Neural progenitor cell (in vitro differentiated cells): ENCODE measurements at regions not wholly inside any gene's neighbourhood (a gene's known extent, or its start where the extent isn't known, plus 50 kb on each side); places are given as distances from the start of the nearest gene placed in this dataset.

Source experiments
- EZH2phosphoT487 ChIP-seq: fragments of 200-600 bp; sonication (generic); IDR thresholded peaks from 2 replicates; pipeline ENCODE4 v1.6.1; 2017; ENCODE audit warnings: antibody characterized with exemption
- TF ChIP-seq, protein P1 (sequence below): fragments of 200-600 bp; sonication (generic); IDR thresholded peaks from 2 replicates; pipeline ENCODE4 v1.5.1; 2017; ENCODE audit warnings: antibody characterized with exemption, mild to moderate bottlenecking

DNA sequence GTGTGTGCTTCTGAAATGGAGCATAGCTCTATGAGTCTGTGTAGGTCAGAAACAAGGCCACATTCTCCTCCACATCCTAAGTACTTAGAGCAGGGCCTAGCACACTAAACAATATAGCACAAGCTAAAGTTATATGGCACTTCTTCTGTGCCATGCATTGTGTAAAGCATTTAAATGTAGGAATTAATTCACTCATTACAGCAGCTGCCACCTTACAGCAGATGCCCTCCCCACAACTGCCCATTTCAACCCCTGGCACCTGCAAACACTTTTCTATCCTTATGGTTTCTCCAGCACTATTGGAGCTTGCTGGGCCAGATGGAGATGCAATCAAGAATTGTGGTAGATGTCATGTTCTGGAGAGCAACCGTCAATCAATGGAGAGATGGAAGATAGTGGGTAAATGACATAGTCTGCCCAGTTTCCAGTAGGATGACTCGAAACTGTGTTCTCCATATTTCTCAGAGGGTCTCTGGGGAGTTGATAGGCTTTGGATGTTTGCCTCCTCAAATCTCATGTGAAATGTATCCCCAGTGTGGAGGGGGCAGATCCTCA, 373.7 kb downstream of the DOK5 start:
- TF ChIP-seq, protein P1, sequence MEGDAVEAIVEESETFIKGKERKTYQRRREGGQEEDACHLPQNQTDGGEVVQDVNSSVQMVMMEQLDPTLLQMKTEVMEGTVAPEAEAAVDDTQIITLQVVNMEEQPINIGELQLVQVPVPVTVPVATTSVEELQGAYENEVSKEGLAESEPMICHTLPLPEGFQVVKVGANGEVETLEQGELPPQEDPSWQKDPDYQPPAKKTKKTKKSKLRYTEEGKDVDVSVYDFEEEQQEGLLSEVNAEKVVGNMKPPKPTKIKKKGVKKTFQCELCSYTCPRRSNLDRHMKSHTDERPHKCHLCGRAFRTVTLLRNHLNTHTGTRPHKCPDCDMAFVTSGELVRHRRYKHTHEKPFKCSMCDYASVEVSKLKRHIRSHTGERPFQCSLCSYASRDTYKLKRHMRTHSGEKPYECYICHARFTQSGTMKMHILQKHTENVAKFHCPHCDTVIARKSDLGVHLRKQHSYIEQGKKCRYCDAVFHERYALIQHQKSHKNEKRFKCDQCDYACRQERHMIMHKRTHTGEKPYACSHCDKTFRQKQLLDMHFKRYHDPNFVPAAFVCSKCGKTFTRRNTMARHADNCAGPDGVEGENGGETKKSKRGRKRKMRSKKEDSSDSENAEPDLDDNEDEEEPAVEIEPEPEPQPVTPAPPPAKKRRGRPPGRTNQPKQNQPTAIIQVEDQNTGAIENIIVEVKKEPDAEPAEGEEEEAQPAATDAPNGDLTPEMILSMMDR = no peak
- no peak for TF ChIP-seq EZH2phosphoT487
